A549 (cell line): ENCODE measurements at regions not wholly inside any gene's neighbourhood (a gene's known extent, or its start where the extent isn't known, plus 50 kb on each side); places are given as distances from the start of the nearest gene placed in this dataset.

Source experiments
- ATAC-seq, 2 experiments: fragments of 200-7000 bp in 1 of 2; fragments of >200 bp in 1 of 2; cut with Nextera tagmentation in 1 of 2; cut with Tn5 transposase in 1 of 2; 3 replicates each; pipeline versions ENCODE4 v1.8.0 to v1.9.1; 2018 to 2020; ENCODE audit warnings: mild to moderate bottlenecking in 1 of 2, moderate library complexity in 1 of 2
- CTCF ChIA-PET: fragments of 300-600 bp; sonication (Branson Sonifier 250); formaldehyde crosslinking; extraction: SDS; loops from one replicate; lab custom pipeline; 2021; ENCODE audit warnings: antibody characterized with exemption, inconsistent platforms; lab: Yijun Ruan, JAX
- POLR2A ChIA-PET: fragments of 350-600 bp; formaldehyde crosslinking; extraction: SDS; loops from one replicate; lab custom pipeline; 2021; ENCODE audit warnings: antibody characterized with exemption, inconsistent platforms; lab: Yijun Ruan, JAX
- DNase-seq, 2 experiments: peaks; one replicate each; pipeline versions ENCODE4 v3.0.0 to v3.0.0-alpha.2; 2011 to 2016; ENCODE audit warnings: low read depth in 1 of 2, low spot score in 1 of 2
- FAIRE-seq: peaks from 2 replicates; lab custom pipeline; 2011; peaks lifted over from hg19 to GRCh38; lab: Jason Lieb, UNC
- H3K27ac ChIP-seq, 2 experiments: fragments of >200 bp; sonication (Bioruptor Twin); formaldehyde crosslinking; 3 replicates each; pipeline ENCODE4 v1.5.1; 2016 to 2017
- H3K4me1 ChIP-seq: fragments of >200 bp; sonication (Bioruptor Twin); formaldehyde crosslinking; 3 replicates; pipeline ENCODE4 v1.6.1; 2016
- H3K4me2 ChIP-seq: fragments of >200 bp; sonication (Bioruptor Twin); formaldehyde crosslinking; 3 replicates; pipeline ENCODE4 v1.6.1; 2016
- H3K4me3 ChIP-seq: fragments of >200 bp; sonication (Bioruptor Twin); formaldehyde crosslinking; 3 replicates; pipeline ENCODE4 v1.5.1; 2016
- H3K9me3 ChIP-seq: fragments of >200 bp; sonication (Bioruptor Twin); formaldehyde crosslinking; 3 replicates; pipeline ENCODE4 v1.6.1; 2016
- BHLHE40 ChIP-seq: IDR thresholded peaks from 2 replicates; pipeline ENCODE4 v1.6.1; 2012; ENCODE audit warnings: low read depth, low read length, inconsistent platforms
- CHD2 ChIP-seq: fragments of 150-350 bp; IDR thresholded peaks from 2 replicates; pipeline ENCODE4 v1.6.1; 2014; ENCODE audit warnings: low read length; ENCODE audit not compliant: partially characterized antibody
- CHD4 ChIP-seq: fragments of 200-600 bp; sonication (generic); IDR thresholded peaks from 2 replicates; pipeline ENCODE4 v1.6.1; 2016; ENCODE audit warnings: antibody characterized with exemption, mild to moderate bottlenecking, borderline replicate concordance
- FOXS1 ChIP-seq: fragments of 250-450 bp; sonication (Bioruptor Pico); IDR thresholded peaks from 2 replicates; pipeline ENCODE4 v1.5.0; 2020; ENCODE audit warnings: mild to moderate bottlenecking, moderate library complexity
- GATA3 ChIP-seq: IDR thresholded peaks from 2 replicates; pipeline ENCODE4 v1.6.1; 2012; ENCODE audit warnings: borderline replicate concordance
- HES2 ChIP-seq: fragments of >200 bp; sonication (Bioruptor Twin); formaldehyde crosslinking; IDR thresholded peaks from 2 replicates; pipeline ENCODE4 v1.6.1; 2016
- HEYL ChIP-seq: fragments of 250-450 bp; sonication (Bioruptor Pico); IDR thresholded peaks from 2 replicates; pipeline ENCODE4 v1.8.0; 2021; ENCODE audit warnings: mild to moderate bottlenecking, moderate library complexity
- HOXA7 ChIP-seq: fragments of 250-450 bp; sonication (Bioruptor Pico); IDR thresholded peaks from 2 replicates; pipeline ENCODE4 v1.5.0; 2020; ENCODE audit warnings: mild to moderate bottlenecking, moderate library complexity
- HOXB5 ChIP-seq: fragments of 250-450 bp; sonication (Bioruptor Pico); IDR thresholded peaks from 2 replicates; pipeline ENCODE4 v1.5.0; 2020; ENCODE audit warnings: mild to moderate bottlenecking, moderate library complexity
- JUN ChIP-seq, 2 experiments: fragments of >200 bp; sonication (Bioruptor Twin); formaldehyde crosslinking; IDR thresholded peaks; 2 replicates in 1 of 2; 3 replicates in 1 of 2; pipeline ENCODE4 v1.6.1; 2016 to 2017
- KDM1A ChIP-seq: fragments of 200-600 bp; sonication (generic); IDR thresholded peaks from 2 replicates; pipeline ENCODE4 v1.6.1; 2016; ENCODE audit warnings: low read depth, mild to moderate bottlenecking
- MAFK ChIP-seq: fragments of 450-650 bp; IDR thresholded peaks from 2 replicates; pipeline ENCODE4 v1.6.1; 2014; ENCODE audit not compliant: partially characterized antibody
- NPAS2 ChIP-seq: fragments of 250-450 bp; sonication (Bioruptor Pico); IDR thresholded peaks from 2 replicates; pipeline ENCODE4 v1.8.0; 2022; ENCODE audit warnings: mild to moderate bottlenecking, moderate library complexity, borderline replicate concordance
- POLR2AphosphoS2 ChIP-seq: conservative IDR thresholded peaks from 2 replicates; pipeline ENCODE4 v1.6.1; 2012; ENCODE audit warnings: low read length, improper control_type of control experiment, inconsistent platforms
- RAD21 ChIP-seq, 2 experiments: fragments of >200 bp in 1 of 2; sonication (Bioruptor Twin) in 1 of 2; formaldehyde crosslinking in 1 of 2; IDR thresholded peaks in 1 of 2; conservative IDR thresholded peaks in 1 of 2; 2 replicates in 1 of 2; 3 replicates in 1 of 2; pipeline ENCODE4 v1.6.1; 2012 to 2018; ENCODE audit warnings: inconsistent platforms in 1 of 2
- RFX5 ChIP-seq: fragments of 450-650 bp; IDR thresholded peaks from 2 replicates; pipeline ENCODE4 v1.7.1; 2014; ENCODE audit warnings: antibody characterized with exemption, mild to moderate bottlenecking, moderate library complexity
- RNF2 ChIP-seq: fragments of 200-600 bp; sonication (generic); IDR thresholded peaks from 2 replicates; pipeline ENCODE4 v1.6.1; 2016; ENCODE audit warnings: low read depth, mild to moderate bottlenecking, antibody characterized with exemption, moderate library complexity, borderline replicate concordance
- SMC3 ChIP-seq: fragments of >200 bp; sonication (Bioruptor Twin); formaldehyde crosslinking; IDR thresholded peaks from 3 replicates; pipeline ENCODE4 v1.6.1; 2018; ENCODE audit warnings: inconsistent platforms
- TFCP2L1 ChIP-seq: fragments of 250-450 bp; sonication (Bioruptor Pico); IDR thresholded peaks from 2 replicates; pipeline ENCODE4 v1.5.0; 2021; ENCODE audit warnings: mild to moderate bottlenecking
- ZC3H11A ChIP-seq: fragments of 450-650 bp; IDR thresholded peaks from 2 replicates; pipeline ENCODE4 v1.6.1; 2014; ENCODE audit warnings: antibody characterized with exemption, mild to moderate bottlenecking
- WGBS: methylation state at CpG from one replicate; pipeline ENCODE4 v1.1.6; 2017; ENCODE audit errors: missing lambda C conversion rate; 5-methylcytosine and 5-hydroxymethylcytosine counted together
- TF ChIP-seq, protein P1 (sequence below): IDR thresholded peaks from 2 replicates; pipeline ENCODE4 v1.6.1; 2012
- TF ChIP-seq, protein P2 (sequence below): fragments of 450-650 bp; IDR thresholded peaks from 2 replicates; pipeline ENCODE4 v1.6.1; 2014; ENCODE audit warnings: antibody characterized with exemption
- TF ChIP-seq, protein P3 (sequence below): IDR thresholded peaks from 2 replicates; pipeline ENCODE4 v1.6.1; 2012
- TF ChIP-seq, protein P4 (sequence below): fragments of 200-600 bp; sonication (generic); IDR thresholded peaks from 2 replicates; pipeline ENCODE4 v1.6.1; 2016; ENCODE audit warnings: antibody characterized with exemption, mild to moderate bottlenecking, moderate library complexity

- TF ChIP-seq GATA3, result no peak
Measured at GRCh38 chr4:177860171-177860570, 417.9 kb upstream of the AGA start (continued).

GRCh38 chr4:177861551-177862094, 419.4 kb upstream of the AGA start:
- no peak for TF ChIP-seq CHD2
- TF ChIP-seq RAD21 (conservative IDR thresholded peaks at IDR 0.05 in 1 of 2, IDR thresholded peaks at IDR 0.05 in 1 of 2), result no peak
- no peak for TF ChIP-seq HES2
- CTCF ChIA-PET, result no interaction called here
- no peak overlapping the region for H3K27ac ChIP-seq
- WGBS, result 63% methylated on average over 11 of the region's 18 CpGs
- DNase-seq, result no peak
- H3K9me3 ChIP-seq, result no peaks in the 10 kb centered on the region
- no peak for ATAC-seq
- FAIRE-seq, result no peak
- no peak overlapping the region for H3K4me2 ChIP-seq
- POLR2A ChIA-PET, result no interaction called here
- no peaks in the 10 kb centered on the region for H3K4me1 ChIP-seq
- no peak overlapping the region for H3K4me3 ChIP-seq

- no peak for FAIRE-seq
- POLR2A ChIA-PET, result no interaction called here
- CTCF ChIA-PET, result no interaction called here
Measured at GRCh38 chr4:177862541-177863176, 420.4 kb upstream of the AGA start.

DNA sequence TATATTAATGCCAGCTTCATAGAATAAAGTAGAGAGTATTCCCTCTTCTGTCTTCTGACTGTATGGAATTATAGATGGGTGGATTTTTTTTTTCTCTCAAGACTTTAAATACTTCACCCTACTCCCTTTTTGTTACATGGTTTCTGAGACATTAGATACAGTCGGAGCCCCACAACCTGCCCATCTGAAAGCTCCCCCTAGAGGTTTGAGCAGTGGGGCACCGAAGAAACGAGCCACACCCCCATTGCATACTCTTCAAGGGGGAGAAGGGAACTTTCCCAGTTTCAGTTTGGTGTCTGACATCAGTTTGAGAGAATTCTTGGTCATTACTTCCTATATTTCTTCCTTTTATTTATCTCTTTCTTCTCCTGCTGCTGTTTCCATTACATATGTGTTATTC, 437.6 kb upstream of the AGA start:
- ChIA-PET CTCF (no interaction called here), POLR2A (no interaction called here)
- no peaks in the 10 kb centered on the region for H3K9me3 ChIP-seq
- DNase-seq (peak; percentile 1 to 2), ATAC-seq (peak in 1 of 2 experiments; percentile 39; a peak in 1 of 6 replicates), FAIRE-seq (no peak)
- H3K4me3 ChIP-seq, result no peak overlapping the region
- no peaks in the 10 kb centered on the region for H3K4me1 ChIP-seq
- H3K27ac ChIP-seq, result no peak overlapping the region
- H3K4me2 ChIP-seq, result no peak overlapping the region
- WGBS, result 10% methylated on average over 3 of the region's 3 CpGs
- TF ChIP-seq JUN (IDR thresholded peaks at IDR 0.05) (no peak), POLR2AphosphoS2 (no peak), MAFK (no peak), SMC3 (no peak), CHD2 (no peak), HEYL (CRISPR knock-in tag) (no peak), HOXA7 (CRISPR knock-in tag) (no peak), ZC3H11A (no peak), HOXB5 (no peak), RFX5 (no peak), TFCP2L1 (CRISPR knock-in tag) (no peak), BHLHE40 (no peak)
- TF ChIP-seq, protein P1, sequence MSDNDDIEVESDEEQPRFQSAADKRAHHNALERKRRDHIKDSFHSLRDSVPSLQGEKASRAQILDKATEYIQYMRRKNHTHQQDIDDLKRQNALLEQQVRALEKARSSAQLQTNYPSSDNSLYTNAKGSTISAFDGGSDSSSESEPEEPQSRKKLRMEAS, result no peak
- TF ChIP-seq, protein P2, sequence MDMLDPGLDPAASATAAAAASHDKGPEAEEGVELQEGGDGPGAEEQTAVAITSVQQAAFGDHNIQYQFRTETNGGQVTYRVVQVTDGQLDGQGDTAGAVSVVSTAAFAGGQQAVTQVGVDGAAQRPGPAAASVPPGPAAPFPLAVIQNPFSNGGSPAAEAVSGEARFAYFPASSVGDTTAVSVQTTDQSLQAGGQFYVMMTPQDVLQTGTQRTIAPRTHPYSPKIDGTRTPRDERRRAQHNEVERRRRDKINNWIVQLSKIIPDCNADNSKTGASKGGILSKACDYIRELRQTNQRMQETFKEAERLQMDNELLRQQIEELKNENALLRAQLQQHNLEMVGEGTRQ, result no peak

More at GRCh38 chr4:177862541-177863176, 420.4 kb upstream of the AGA start:
- H3K4me2 ChIP-seq, result no peak overlapping the region
- DNase-seq (no peak), ATAC-seq (no peak)
- no peaks in the 10 kb centered on the region for H3K9me3 ChIP-seq
- H3K4me3 ChIP-seq, result no peak overlapping the region
- no peak overlapping the region for H3K27ac ChIP-seq
- TF ChIP-seq FOXS1, result no peak
- TF ChIP-seq, protein P3, sequence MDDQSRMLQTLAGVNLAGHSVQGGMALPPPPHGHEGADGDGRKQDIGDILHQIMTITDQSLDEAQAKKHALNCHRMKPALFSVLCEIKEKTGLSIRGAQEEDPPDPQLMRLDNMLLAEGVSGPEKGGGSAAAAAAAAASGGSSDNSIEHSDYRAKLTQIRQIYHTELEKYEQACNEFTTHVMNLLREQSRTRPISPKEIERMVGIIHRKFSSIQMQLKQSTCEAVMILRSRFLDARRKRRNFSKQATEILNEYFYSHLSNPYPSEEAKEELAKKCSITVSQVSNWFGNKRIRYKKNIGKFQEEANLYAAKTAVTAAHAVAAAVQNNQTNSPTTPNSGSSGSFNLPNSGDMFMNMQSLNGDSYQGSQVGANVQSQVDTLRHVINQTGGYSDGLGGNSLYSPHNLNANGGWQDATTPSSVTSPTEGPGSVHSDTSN, result no peak
- TF ChIP-seq RNF2, result no peak
- TF ChIP-seq NPAS2 (CRISPR knock-in tag), result no peak
- no peak for TF ChIP-seq MAFK
- TF ChIP-seq KDM1A, result no peak
- no peak for TF ChIP-seq CHD4
- TF ChIP-seq, protein P4, sequence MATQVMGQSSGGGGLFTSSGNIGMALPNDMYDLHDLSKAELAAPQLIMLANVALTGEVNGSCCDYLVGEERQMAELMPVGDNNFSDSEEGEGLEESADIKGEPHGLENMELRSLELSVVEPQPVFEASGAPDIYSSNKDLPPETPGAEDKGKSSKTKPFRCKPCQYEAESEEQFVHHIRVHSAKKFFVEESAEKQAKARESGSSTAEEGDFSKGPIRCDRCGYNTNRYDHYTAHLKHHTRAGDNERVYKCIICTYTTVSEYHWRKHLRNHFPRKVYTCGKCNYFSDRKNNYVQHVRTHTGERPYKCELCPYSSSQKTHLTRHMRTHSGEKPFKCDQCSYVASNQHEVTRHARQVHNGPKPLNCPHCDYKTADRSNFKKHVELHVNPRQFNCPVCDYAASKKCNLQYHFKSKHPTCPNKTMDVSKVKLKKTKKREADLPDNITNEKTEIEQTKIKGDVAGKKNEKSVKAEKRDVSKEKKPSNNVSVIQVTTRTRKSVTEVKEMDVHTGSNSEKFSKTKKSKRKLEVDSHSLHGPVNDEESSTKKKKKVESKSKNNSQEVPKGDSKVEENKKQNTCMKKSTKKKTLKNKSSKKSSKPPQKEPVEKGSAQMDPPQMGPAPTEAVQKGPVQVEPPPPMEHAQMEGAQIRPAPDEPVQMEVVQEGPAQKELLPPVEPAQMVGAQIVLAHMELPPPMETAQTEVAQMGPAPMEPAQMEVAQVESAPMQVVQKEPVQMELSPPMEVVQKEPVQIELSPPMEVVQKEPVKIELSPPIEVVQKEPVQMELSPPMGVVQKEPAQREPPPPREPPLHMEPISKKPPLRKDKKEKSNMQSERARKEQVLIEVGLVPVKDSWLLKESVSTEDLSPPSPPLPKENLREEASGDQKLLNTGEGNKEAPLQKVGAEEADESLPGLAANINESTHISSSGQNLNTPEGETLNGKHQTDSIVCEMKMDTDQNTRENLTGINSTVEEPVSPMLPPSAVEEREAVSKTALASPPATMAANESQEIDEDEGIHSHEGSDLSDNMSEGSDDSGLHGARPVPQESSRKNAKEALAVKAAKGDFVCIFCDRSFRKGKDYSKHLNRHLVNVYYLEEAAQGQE, result no peak
- WGBS, result 51% methylated on average over 10 of the region's 19 CpGs
- H3K4me1 ChIP-seq, result no peaks in the 10 kb centered on the region
